ENCODE measurements at regions not wholly inside any gene's neighbourhood (a gene's known extent, or its start where the extent isn't known, plus 50 kb on each side); places are given as distances from the start of the nearest gene placed in this dataset.
"Not testable (repeated sequence)": the region's sequence is repeated elsewhere in the genome, so short reads cannot be mapped to it uniquely, and the experiment has no call there.

DNA sequence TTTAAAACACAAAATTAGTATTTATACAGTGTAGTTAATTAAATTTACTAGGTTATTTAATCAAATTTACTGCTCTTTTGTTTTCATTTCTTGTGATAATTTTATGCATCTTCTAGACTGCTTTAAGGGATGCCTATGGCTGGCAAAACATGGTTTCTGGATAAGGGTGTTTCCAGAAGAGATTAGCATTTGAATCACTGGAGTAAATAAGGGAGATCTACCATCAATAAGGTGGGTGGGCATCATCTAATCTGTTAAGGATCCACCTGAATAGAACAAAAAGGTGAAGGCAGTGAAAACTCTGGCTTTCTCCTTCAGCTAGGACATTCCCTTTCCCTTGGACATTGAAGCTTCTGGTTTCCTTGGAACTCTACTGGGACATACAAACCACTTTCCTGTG is 146.2 kb upstream of the LAMA2 start:
- no peak for DNase-seq

DNA sequence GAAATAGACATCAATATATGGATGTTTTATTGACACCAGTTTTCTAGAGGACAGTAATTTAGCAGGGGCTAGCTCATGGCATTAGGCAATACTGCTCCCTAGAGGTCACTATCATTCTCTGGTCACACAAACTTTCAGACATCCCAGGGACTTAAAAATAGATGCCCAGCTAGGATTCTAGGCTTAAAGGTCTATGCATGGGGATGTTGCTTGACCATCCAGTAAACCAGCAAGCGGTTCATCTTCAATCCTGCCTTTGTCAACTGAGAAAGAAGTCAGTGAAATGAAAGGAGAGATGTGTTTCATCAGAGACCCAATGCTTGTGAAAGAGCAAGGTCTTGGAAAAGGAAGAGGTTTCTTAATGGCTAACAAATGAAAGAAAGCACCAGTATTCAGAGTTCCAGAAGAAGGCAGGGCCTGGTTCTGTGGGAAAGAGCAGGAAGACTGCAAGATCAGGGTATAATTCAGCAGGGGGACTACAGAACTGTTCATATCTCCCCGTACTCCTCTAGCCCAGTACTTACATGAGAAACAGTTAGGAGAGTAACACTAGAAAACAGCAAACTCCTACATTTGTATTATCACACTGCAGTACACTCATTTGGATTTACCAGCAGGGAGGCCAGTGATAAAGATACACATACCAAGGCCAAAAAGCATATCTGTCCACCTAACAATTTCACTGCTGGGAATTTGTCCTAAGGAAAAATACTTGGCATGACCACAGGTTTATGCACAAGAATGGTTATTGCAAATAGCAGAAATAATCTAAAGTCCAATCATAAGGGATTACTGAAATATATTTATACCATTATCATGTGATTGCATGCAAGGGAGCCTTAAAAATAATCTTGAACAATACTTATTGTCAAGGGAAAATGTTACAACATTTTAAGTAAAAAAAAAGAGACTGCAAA is 151.4 kb upstream of the LAMA2 start:
- peak; percentile 27 for DNase-seq

DNA sequence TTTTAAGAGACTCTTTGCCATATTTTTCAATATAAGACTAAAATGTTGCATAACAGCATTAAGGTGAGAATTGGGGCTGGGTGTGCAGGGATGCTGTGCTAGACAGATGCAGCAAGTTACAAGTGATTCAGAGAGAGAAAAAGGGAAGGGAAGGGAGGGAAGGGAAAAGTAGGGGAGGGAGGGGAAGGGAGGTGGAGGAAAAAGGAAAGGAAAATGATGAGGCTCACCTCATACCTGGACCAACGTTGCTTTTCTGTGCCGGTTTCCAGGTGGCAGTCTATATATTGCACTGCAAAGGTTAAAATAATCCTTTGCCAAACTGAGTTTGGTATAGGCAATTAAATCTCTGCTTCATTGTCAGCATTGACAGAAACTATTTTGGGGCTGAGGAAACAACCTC is 155.4 kb upstream of the LAMA2 start:
- DNase-seq = no peak

DNA sequence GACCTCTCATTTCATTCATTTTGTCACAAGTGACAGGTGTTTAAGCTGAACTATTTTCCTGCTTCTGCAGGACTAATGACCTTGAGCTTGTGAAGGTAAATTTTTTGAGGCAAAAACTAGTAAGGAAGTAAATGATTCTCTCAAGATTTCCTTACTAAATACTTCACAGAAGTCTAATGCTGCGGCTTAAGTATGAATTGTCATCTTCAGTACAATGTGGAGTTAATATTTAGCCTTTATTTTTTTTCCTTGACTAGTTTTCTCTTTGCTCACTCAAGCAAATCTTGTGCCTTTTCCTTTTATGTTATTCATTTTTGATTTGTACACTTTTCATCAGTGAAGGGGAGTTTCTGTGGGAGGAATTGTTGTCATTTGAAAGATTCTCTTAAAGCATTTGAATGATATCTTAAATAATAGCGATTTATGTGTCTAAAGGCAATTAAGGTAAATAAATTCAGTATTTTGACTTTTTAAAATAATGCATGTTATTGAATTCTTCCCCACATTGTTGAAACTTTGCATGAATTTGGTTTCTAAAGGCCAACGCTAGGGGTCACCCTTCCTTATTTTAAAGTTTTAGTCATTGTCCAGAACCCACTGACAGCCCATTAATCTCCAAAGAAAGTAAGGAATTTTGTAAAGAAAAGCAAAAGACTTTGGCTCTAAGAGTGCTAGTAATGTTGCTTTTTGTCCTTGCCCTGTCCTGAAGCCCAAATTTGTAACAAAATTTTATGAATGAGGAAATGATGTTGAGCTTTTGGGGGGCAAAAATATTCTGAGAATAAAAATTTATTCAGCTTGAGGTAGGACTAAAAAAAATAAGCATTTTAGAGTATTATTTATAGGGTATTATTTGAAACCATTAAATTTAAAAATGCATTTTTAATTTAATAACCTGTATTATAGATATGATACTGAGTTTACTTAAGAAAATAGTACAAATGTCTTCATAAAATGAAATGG is 157.4 kb upstream of the LAMA2 start:
- DNase-seq = no peak

DNA sequence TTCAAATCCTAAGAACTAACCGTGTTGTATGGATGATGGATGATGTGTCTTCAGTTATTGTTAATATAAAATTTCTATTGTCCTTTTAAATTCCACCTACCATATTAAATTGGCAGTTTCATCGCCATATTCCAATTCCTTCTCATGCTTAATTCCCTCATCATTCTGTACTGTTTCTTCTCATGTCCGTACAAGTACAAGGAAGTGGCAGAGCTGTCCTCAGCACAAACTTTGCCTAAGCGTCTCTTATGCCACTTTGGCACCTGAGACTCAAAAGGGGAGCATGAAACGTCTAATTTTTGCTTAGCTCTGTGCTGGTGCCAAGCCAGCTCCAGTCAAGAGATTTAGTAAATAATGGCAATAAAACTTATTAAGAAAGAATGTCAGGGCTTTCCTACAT is 158.2 kb upstream of the LAMA2 start:
- DNase-seq = no peak

DNA sequence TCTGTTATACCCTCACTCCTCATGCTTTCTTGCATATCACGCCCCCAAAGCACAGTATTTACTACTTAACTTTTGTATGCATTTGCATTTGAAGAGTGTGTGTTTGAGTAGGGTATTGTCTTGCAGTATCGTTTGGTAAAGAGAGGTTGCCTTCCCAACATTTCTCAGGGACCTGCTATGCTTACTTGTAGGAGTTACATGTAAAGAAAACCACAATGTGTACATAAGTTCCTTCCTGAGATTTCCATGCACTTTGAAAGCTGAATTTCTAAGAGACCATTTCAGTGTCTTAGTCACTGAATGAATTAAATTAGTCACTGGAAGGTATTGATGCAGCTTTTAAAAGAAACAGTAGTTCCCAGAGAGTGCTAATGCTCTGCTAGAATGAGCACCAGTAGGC is 159.3 kb upstream of the LAMA2 start:
- no peak for DNase-seq

DNA sequence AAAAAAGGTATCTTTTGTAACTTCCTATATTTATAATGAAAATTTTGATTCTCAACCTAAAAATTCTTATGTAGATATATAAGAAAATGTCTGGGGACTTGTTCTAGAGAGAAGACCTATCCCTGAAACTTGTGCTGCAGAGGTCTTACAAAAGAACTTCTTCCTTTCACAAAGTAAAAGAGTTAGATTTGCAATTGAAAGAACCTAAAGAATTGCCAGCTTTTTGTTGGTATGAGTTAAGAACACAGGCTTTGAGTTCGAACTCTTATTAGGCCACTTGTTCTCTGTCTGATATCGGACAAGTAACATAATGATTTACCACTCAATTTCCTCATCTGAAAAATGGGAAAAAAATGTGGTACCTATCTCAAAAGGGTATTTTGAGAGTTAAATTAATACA is 162.0 kb upstream of the LAMA2 start:
- DNase-seq = no peak

DNA sequence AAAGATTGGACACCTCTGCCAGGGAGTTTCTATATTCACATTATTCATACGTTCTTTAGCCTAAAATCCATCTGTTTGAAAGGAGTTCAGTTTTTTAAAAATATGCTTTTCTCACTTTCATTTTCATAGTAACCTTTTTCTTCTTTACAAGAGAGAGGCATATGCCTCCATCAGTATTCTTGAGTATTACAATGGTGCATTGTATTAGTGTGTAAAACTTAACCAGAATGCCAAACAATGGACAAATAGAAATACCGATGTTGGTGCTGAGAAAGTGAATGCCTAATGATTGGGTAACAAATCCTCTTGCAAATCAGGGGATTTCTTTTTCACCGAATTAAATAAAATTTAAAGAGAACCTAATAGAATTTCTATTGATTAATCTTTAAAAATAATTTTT is 163.2 kb upstream of the LAMA2 start:
- DNase-seq = no peak

DNA sequence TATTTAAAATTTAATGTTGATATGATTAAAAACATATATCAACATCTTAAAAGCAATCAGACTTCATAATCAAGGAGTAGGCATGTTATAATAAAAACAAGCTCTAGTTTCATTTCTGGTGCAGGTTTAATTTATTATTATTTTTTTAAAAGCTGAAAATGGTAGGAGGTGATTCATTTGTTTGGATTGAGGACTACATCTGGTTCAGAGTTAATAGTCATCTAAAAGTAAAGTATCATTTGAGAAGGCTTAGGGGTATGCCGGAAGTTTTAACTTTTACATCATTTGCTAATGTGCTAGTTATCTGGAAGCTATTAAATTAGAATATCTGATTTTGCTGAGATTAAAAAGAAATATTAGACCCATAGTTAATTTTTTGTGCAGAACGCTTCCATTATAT is 169.5 kb upstream of the LAMA2 start:
- DNase-seq = no peak

DNA sequence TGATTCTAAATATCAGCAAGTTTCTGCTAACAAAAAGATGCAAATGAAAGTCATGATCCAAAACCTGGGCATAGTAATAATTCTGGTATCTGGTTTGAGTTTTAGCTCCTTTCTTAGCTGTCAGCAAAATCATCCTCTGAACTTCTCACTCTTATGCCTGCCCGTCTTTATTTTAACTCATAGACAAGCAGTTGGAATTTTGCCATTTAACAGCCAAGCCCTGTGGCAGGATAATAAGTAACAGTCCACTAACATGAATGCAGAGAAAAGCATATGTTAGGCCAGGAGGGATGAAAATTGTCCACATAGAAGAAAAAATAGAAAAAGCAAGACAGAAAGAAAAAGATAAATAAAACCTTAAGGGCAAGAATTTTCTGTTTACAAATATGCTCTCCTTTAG is 170.0 kb upstream of the LAMA2 start:
- no peak for DNase-seq

DNA sequence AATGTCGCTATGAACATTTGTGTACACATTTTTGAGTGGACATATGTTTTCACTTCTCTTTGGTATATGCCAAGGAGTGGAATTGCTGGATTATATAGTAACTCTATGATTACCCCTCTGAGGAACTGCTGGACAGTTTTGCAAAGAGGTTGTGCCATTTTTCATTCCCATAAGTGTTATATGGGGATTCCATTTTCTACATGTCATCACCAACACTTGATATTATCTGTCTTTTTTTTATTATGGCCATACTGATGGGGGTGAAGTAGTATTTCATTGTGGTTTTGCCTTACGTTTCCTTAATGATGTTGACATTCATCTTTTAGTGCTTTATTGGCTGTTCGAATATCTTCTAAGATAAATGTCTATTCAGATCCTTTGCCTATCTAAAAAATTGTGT is 171.8 kb upstream of the LAMA2 start:
- no peak for DNase-seq

DNA sequence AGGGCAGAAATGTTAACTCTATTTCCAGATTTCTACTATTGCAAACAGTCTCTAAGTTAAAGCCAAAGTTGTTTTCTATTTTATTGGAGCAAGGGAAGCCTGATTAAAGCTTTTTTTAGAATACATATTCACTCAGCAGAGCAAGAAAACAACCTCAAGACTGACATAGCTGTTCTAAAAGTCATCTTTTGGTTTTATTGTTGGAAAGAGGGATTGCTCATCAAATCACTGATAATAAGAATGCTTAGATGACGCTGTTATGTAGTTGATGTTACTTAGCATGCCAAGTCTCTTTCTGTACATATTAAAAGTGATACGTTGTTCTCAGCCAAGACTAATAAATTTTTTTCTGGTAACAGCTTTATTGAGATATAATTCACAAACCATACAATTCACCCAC is 172.6 kb upstream of the LAMA2 start:
- DNase-seq = no peak

DNA sequence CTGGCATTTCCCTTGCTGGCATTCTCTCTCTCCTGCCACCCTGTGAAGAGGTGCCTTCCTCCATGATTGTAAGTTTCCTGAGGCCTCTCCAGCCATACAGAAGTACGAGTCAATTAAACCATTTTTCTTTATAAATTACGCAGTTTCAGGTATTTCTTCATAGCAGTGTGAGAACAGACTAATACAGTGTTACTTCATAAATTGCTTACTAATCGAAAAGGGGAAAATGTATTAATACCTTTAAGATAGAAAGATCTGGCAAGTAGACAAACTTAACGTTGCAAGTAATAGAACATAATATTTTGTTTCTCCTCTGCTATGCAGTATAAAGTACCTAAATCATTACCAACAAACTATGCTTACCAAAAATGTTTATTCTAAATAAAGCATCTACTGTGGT is 178.3 kb upstream of the LAMA2 start:
- DNase-seq = no peak

DNA sequence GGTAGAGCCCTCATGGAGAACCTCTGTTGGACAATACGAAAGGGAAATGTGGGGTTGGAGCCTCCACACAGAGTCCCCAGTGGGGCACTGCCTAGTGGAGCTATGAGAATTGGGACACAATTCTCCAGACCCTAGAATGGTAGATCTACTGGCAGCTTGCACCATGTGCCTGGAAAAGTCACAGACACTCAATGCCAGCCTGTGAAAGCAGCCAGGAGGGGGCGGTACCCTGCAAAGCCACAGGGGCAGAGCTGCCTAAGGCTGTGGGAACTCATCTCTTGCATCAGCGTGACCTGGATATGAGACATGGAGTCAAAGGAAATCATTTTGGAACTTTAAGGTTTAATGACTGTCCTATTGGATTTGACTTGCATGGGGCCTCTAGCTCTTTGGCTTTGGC is 179.1 kb upstream of the LAMA2 start:
- not testable (repeated sequence) for DNase-seq

DNA sequence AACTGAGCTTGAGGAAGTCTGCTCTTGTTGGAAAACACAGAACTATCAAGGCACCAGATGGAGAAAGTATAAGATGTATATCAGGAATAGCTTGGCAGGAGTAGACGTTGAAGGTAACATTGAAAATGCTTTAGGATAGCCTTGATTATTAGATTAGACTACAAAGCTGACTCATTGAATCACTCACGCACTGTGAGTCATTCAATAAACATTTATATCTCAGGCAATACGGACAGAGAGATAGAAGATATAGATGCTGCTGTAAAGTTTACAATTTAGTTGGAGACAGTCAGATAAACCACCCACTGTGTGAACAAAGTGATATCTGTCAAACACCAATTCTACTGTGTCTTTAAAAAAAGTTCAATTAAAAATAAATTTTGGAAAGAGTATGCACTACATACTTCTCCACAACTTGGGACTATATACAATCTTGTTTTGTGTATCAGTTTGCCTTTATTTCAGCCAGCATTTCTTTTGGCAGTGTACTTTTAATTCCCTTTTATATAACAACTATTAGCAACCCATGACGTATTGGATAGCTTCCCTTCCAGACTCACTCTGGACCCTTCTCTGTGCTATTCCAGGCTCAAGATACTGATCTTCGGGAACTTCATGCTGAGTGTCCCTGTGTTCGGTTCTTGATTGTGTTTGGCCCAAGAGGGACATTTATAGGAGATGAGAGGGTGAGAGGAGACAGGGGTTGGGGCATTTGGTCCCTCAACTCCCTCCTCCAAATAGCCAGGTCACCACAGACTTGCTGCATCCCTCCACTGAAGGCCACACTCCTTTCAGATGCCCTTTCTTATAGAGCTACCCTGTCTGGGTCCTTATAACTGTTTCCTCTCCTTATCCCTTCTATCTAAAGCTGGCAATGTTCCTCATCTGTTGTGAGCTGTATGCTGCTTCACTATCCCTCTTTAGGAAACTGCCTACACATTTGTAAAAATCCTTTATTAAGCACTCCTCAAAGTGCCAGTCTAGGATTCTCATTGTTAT is 176.6 kb upstream of the PTPRK start:
- DNase-seq = no peak

DNA sequence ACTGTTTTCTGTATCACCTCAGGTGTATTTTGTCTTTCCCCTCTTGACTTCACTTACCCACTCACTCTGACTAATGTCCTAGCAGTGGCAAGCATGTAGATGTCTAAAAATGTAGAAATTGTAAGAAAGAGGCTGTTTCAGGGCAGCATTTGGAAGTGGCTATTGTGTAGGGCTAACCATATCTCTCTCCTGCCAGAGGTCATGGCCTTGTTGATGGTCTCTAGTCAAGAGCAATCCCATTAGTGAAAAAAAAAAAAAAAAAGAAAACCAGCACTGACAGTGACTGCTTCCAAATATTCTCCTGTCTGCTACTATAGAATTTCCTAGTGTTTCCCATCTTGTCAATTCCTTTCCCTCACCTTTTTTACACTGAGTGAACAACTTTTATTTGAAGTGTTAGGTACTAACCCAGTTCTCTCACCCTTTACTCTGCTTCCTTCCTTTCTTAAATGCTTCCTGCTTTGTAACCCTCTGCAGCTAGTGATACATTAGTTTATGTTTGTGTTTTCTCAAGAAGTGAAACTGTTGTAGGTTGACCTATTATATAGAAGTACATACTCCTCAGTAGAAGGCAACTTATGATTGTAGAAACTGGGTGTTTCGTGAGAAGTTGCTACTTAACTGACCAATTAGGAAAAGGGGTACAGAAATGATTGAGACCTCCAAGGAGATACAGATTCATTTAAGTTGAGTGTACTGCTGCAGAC is 174.1 kb upstream of the PTPRK start:
- DNase-seq = no peak

DNA sequence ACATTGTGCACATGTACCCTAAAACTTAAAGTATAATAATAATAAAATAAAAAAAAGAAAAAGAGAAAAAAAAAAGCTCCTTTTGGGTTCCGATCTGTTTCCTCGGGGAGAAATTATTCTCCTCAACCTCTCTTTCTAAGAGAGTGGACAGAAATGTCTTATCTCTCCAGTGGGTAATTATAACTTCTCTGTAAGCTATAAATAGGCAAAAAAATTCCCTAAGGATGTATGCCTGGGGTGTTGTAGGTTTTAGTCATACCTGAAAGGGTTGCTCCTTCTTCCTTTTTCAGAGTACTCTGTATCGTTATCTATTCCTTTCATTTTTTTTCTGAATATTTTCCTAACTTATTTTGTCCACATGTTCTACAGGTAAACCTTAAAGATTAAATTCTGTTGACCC is 169.7 kb upstream of the PTPRK start:
- no peak for DNase-seq

DNA sequence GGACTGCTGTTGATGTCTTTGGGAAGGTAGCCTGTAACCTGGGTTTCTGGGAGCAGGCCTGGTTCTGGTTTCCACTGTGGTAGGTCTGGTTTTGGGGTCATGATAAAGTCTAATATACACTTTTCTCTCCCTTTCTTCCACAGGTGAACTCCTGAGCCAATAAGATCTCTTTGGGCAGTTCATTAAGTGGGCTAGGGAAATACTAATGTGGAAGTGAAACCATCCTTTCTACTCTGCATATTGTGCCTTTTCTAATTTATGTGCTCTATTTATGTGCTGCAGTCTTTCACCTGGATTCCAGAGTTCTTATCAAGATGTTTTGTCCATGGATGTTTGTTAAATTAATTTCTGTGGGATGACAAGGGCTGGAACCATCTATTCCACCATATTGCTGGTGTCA is 165.7 kb upstream of the PTPRK start:
- no peak for DNase-seq

DNA sequence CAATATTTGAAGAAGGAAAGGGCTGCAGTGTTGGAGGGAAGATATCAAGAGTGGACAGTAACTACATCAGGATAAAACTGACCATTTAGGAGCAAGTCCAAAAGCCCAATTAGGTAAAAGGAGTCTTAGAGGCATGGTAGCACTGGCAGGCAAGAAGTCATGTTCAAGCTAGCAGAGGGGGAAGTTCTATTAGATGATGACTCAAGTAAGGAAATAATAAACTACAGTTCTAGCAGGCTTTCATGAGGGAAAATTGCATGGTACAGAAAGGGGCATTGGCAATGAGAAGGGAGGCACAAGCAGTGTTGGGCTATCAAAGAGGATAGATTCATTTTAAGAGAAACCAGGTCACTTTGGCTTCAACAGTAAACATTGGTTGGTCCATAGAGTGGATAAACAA is 156.1 kb upstream of the PTPRK start:
- DNase-seq = no peak

DNA sequence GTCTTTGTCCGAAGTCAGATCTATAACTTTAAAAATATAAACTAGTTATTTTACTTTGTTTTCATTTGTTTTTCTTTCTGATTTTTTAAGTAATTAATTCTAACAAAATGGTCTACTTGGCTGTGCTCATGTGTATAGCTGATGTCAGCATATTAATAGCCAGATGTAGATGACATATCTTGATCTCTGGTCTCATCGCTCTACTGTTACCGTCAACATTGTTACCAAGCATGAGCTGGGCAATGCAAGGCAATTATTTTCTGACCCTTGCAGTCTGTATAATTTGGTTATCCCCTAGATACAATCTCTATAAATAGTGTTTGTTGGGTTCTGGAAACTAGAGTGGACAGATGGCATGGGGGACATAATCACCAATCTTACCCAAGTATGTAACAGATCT is 151.6 kb upstream of the PTPRK start:
- no peak for DNase-seq

DNA sequence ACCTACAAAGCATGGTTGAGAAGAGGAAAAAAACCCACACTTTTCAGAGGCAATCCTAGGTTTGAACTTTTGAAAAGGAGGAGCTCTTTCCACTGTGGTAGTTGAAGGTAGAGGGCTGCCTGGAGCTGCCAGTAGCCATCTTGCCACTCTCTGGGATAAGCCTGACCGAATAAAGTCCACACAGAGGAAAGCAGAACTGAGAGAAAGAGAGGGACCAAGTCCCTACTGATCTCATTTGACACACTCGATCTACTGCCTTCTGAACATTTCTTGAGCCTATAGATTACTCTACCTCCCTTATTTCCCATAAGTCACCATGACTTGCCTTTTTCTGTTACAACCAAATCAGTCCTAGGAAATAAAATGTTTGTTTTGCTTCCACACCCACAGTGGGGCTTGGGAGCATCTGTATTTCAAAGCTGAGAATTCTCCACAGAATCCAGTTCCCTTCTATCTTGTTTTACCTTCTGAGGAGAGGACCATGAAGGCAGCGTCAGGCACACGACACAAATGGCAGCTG is 147.0 kb upstream of the PTPRK start:
- no peak for DNase-seq
